T-helper 1 cell treated with Interleukin-12 subunit alpha and Interleukin-12 subunit beta and Interleukin-4 antibody, amounts not matched to agents 30 μg/mL and 1 μg/mL, for 36 hours (primary cell): ENCODE measurements at regions not wholly inside any gene's neighbourhood (a gene's known extent, or its start where the extent isn't known, plus 50 kb on each side); places are given as distances from the start of the nearest gene placed in this dataset.
A peak's percentile ranks its signal among the peaks of the same experiment; 100 is the strongest.

ENCODE experiments used
- H3K27ac Mint-ChIP-seq: one replicate; pipeline ENCODE4 v1.8.0; 2021; ENCODE audit warnings: mild to moderate bottlenecking, mixed read lengths
- H3K27me3 Mint-ChIP-seq: one replicate; pipeline ENCODE4 v1.8.0; 2021; ENCODE audit warnings: low read depth, mixed read lengths
- H3K36me3 Mint-ChIP-seq: one replicate; pipeline ENCODE4 v1.8.0; 2021; ENCODE audit warnings: low read depth, mixed read lengths
- H3K4me1 Mint-ChIP-seq: one replicate; pipeline ENCODE4 v1.8.0; 2021; ENCODE audit warnings: low read depth, mixed read lengths
- H3K4me3 Mint-ChIP-seq: one replicate; pipeline ENCODE4 v1.8.0; 2021; ENCODE audit warnings: mild to moderate bottlenecking, moderate library complexity, mixed read lengths
- H3K9me3 Mint-ChIP-seq: one replicate; pipeline ENCODE4 v1.8.0; 2021; ENCODE audit warnings: mixed read lengths

- Mint-ChIP-seq H3K4me3 (no peak overlapping the region), H3K27me3 (no peaks in the 10 kb centered on the region), H3K27ac (no peak overlapping the region), H3K9me3 (no peaks in the 10 kb centered on the region), H3K36me3 (no peaks in the 10 kb centered on the region), H3K4me1 (no peaks in the 10 kb centered on the region)
Measured at GRCh38 chr20:9909167-9909566, 70.3 kb upstream of the PAK5 start.

- no peaks in the 10 kb centered on the region for H3K27me3 Mint-ChIP-seq
- H3K4me3 Mint-ChIP-seq: no peak overlapping the region
- H3K9me3 Mint-ChIP-seq: no peaks in the 10 kb centered on the region
- no peaks in the 10 kb centered on the region for H3K36me3 Mint-ChIP-seq
- no peaks in the 10 kb centered on the region for H3K4me1 Mint-ChIP-seq
- H3K27ac Mint-ChIP-seq: no peak overlapping the region
Measured at GRCh38 chr20:9903048-9903655, 64.3 kb upstream of the PAK5 start.

DNA sequence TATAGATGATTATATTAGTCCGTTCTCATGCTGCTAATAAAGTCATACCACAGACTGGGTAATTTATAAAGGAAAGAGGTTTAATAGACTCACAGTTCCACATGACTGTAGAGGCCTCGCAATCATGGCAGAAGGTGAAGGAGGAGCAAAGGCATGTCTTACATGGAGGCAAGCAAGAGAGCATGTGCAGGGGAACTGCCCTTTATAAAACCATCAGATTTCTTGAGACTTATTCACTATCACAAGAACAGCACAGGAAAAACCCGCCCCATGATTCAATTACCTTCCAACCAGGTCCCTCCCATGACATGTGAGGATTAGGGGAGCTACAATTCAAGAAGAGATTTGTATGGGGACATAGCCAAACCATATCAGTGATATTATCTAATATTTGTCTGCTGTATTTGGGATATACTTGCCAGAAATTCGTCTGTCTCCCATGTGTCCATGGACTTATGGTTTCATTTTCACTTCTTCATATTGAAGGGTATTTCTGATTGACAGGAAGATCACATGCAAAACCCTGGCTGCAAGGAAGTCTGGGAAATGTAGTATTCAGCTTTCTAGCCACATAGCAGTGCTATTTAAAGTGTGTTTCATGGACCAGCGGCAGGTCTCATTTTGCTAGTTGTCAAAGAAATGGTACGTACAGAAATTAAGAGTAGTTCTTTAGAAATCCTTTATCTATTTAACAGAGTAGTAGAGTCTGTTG lies 50.5 kb upstream of the PAK5 start:
- Mint-ChIP-seq H3K27me3 (peaks cover 2% of the 10 kb centered on the region), H3K4me1 (peaks cover 7% of the 10 kb centered on the region), H3K36me3 (no peaks in the 10 kb centered on the region), H3K27ac (peak overlapping the region; percentile 34), H3K4me3 (peak overlapping the region; percentile 8), H3K9me3 (peaks cover 12% of the 10 kb centered on the region)
